ENCODE measurements at regions not wholly inside any gene's neighbourhood (a gene's known extent, or its start where the extent isn't known, plus 50 kb on each side); places are given as distances from the start of the nearest gene placed in this dataset.

DNA sequence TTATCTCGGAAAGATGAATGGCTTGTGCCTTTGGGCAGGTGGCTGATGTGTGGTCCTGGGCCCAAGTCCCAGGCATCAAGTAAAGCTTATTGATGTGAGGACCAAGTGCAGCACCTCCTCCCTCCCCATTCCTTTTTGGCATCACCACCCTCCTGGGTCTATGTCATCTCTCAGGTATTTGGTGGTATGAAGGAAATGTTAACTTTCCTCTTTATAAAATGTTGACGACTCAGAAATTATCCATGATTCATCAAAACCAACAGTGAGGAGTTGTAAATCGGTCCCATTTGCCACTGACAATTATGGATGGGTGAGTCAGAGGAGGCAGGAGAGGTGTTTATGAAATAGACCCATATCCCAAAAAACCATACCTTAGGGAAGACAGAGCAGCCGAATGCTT lies 229.4 kb upstream of the GATB start:
- Histone ChIP-seq H3K27ac (ENCODE audit: extremely low read depth, low read depth, low read length) (no peak overlapping the region), H3K4me1 (ENCODE audit: control insufficient read depth, insufficient read depth, low read length) (no peaks in the 10 kb centered on the region), H3K36me3 (ENCODE audit: control insufficient read depth in 2 of 2, insufficient read depth in 1 of 2, low read length in 2 of 2) (no peaks in the 10 kb centered on the region), H3K4me3 (ENCODE audit: low read depth, low read length) (no peak overlapping the region), H3K9me3 (ENCODE audit: control insufficient read depth, insufficient read depth, low read depth, low read length) (no peaks in the 10 kb centered on the region)
- ChIA-PET CTCF (no interaction called here), POLR2A (no interaction called here)
- peak; percentile 52; the same call in 1 of the 2 replicates for TF ChIP-seq ZNF629 (tag by site-specific recombination; IDR thresholded peaks at IDR 0.05)
- TF ChIP-seq, protein P1, sequence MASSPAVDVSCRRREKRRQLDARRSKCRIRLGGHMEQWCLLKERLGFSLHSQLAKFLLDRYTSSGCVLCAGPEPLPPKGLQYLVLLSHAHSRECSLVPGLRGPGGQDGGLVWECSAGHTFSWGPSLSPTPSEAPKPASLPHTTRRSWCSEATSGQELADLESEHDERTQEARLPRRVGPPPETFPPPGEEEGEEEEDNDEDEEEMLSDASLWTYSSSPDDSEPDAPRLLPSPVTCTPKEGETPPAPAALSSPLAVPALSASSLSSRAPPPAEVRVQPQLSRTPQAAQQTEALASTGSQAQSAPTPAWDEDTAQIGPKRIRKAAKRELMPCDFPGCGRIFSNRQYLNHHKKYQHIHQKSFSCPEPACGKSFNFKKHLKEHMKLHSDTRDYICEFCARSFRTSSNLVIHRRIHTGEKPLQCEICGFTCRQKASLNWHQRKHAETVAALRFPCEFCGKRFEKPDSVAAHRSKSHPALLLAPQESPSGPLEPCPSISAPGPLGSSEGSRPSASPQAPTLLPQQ (tag by site-specific recombination; IDR thresholded peaks at IDR 0.05): no peak
- TF ChIP-seq SP7 (tag by site-specific recombination; IDR thresholded peaks at IDR 0.05): peak; percentile 60

GRCh38 chr4:151988591-151988990 lies 227.8 kb upstream of the GATB start:
- ChIA-PET CTCF (no interaction called here), POLR2A (no interaction called here)
- TF ChIP-seq ZBTB1 (tag by site-specific recombination; IDR thresholded peaks at IDR 0.05) (no peak), ZNF335 (tag by site-specific recombination; conservative IDR thresholded peaks at IDR 0.05) (no peak), IKZF3 (tag by site-specific recombination; IDR thresholded peaks at IDR 0.05) (no peak)
- TF ChIP-seq, protein P2, sequence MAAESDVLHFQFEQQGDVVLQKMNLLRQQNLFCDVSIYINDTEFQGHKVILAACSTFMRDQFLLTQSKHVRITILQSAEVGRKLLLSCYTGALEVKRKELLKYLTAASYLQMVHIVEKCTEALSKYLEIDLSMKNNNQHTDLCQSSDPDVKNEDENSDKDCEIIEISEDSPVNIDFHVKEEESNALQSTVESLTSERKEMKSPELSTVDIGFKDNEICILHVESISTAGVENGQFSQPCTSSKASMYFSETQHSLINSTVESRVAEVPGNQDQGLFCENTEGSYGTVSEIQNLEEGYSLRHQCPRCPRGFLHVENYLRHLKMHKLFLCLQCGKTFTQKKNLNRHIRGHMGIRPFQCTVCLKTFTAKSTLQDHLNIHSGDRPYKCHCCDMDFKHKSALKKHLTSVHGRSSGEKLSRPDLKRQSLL (tag by site-specific recombination; IDR thresholded peaks at IDR 0.05): no peak
- Histone ChIP-seq H3K9me3 (ENCODE audit: control insufficient read depth, insufficient read depth, low read depth, low read length) (no peaks in the 10 kb centered on the region), H3K36me3 (ENCODE audit: control insufficient read depth in 2 of 2, insufficient read depth in 1 of 2, low read length in 2 of 2) (no peaks in the 10 kb centered on the region), H3K27ac (ENCODE audit: extremely low read depth, low read depth, low read length) (no peak overlapping the region), H3K4me1 (ENCODE audit: control insufficient read depth, insufficient read depth, low read length) (no peaks in the 10 kb centered on the region), H3K4me3 (ENCODE audit: low read depth, low read length) (no peak overlapping the region)

DNA sequence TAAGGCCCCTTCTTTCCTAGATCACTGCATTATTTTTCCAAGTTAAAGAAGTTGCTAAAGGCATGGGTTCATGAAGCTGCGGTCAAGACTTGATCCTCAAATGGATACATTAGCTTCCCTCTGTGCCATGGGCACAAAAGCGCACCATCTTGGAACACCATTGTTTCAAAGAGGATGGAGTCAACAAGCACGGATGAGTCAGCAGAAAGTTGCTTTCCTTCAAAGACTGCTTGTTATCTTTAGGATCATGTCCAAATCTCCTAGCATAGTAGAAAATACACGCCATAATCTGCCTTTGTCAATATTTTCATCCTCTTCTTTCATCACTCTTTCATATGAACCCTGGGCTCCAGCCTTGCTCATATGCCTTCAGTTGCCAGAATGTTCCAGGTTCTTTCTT lies 226.8 kb upstream of the GATB start:
- Histone ChIP-seq H3K4me1 (ENCODE audit: control insufficient read depth, insufficient read depth, low read length) (no peaks in the 10 kb centered on the region), H3K4me3 (ENCODE audit: low read depth, low read length) (no peak overlapping the region), H3K9me3 (ENCODE audit: control insufficient read depth, insufficient read depth, low read depth, low read length) (no peaks in the 10 kb centered on the region), H3K36me3 (ENCODE audit: control insufficient read depth in 2 of 2, insufficient read depth in 1 of 2, low read length in 2 of 2) (no peaks in the 10 kb centered on the region), H3K27ac (ENCODE audit: extremely low read depth, low read depth, low read length) (no peak overlapping the region)
- CTCF ChIA-PET: no interaction called here
- POLR2A ChIA-PET: no interaction called here
- TF ChIP-seq, protein P3, sequence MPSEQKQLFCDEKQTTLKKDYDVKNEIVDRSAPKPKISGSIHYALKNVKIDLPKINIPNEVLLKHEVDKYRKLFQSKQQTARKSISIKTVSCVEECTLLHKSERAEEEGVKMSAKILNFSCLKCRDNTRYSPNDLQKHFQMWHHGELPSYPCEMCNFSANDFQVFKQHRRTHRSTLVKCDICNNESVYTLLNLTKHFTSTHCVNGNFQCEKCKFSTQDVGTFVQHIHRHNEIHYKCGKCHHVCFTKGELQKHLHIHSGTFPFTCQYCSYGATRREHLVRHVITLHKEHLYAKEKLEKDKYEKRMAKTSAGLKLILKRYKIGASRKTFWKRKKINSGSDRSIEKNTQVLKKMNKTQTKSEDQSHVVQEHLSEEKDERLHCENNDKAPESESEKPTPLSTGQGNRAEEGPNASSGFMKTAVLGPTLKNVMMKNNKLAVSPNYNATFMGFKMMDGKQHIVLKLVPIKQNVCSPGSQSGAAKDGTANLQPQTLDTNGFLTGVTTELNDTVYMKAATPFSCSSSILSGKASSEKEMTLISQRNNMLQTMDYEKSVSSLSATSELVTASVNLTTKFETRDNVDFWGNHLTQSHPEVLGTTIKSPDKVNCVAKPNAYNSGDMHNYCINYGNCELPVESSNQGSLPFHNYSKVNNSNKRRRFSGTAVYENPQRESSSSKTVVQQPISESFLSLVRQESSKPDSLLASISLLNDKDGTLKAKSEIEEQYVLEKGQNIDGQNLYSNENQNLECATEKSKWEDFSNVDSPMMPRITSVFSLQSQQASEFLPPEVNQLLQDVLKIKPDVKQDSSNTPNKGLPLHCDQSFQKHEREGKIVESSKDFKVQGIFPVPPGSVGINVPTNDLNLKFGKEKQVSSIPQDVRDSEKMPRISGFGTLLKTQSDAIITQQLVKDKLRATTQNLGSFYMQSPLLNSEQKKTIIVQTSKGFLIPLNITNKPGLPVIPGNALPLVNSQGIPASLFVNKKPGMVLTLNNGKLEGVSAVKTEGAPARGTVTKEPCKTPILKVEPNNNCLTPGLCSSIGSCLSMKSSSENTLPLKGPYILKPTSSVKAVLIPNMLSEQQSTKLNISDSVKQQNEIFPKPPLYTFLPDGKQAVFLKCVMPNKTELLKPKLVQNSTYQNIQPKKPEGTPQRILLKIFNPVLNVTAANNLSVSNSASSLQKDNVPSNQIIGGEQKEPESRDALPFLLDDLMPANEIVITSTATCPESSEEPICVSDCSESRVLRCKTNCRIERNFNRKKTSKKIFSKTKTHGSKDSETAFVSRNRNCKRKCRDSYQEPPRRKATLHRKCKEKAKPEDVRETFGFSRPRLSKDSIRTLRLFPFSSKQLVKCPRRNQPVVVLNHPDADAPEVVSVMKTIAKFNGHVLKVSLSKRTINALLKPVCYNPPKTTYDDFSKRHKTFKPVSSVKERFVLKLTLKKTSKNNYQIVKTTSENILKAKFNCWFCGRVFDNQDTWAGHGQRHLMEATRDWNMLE (tag by site-specific recombination; conservative IDR thresholded peaks at IDR 0.05; ENCODE audit: low read depth): no peak
- TF ChIP-seq INSM2 (tag by site-specific recombination; IDR thresholded peaks at IDR 0.05) (no peak), ZNF133 (tag by site-specific recombination; IDR thresholded peaks at IDR 0.05) (no peak), ZSCAN23 (tag by site-specific recombination; IDR thresholded peaks at IDR 0.05) (no peak)
